ENCODE measurements at regions not wholly inside any gene's neighbourhood (a gene's known extent, or its start where the extent isn't known, plus 50 kb on each side); places are given as distances from the start of the nearest gene placed in this dataset.

- no peak for DNase-seq (ENCODE audit: low spot score)
- TF ChIP-seq, protein P1, sequence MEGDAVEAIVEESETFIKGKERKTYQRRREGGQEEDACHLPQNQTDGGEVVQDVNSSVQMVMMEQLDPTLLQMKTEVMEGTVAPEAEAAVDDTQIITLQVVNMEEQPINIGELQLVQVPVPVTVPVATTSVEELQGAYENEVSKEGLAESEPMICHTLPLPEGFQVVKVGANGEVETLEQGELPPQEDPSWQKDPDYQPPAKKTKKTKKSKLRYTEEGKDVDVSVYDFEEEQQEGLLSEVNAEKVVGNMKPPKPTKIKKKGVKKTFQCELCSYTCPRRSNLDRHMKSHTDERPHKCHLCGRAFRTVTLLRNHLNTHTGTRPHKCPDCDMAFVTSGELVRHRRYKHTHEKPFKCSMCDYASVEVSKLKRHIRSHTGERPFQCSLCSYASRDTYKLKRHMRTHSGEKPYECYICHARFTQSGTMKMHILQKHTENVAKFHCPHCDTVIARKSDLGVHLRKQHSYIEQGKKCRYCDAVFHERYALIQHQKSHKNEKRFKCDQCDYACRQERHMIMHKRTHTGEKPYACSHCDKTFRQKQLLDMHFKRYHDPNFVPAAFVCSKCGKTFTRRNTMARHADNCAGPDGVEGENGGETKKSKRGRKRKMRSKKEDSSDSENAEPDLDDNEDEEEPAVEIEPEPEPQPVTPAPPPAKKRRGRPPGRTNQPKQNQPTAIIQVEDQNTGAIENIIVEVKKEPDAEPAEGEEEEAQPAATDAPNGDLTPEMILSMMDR (IDR thresholded peaks at IDR 0.05; ENCODE audit: extremely low read depth, missing control alignments): no peak
Observed at GRCh38 chr12:115261691-115262398, 577.9 kb upstream of the TBX3 start.

GRCh38 chr12:115260762-115261675 lies 577.0 kb upstream of the TBX3 start:
- DNase-seq (ENCODE audit: low spot score): no peak

DNA sequence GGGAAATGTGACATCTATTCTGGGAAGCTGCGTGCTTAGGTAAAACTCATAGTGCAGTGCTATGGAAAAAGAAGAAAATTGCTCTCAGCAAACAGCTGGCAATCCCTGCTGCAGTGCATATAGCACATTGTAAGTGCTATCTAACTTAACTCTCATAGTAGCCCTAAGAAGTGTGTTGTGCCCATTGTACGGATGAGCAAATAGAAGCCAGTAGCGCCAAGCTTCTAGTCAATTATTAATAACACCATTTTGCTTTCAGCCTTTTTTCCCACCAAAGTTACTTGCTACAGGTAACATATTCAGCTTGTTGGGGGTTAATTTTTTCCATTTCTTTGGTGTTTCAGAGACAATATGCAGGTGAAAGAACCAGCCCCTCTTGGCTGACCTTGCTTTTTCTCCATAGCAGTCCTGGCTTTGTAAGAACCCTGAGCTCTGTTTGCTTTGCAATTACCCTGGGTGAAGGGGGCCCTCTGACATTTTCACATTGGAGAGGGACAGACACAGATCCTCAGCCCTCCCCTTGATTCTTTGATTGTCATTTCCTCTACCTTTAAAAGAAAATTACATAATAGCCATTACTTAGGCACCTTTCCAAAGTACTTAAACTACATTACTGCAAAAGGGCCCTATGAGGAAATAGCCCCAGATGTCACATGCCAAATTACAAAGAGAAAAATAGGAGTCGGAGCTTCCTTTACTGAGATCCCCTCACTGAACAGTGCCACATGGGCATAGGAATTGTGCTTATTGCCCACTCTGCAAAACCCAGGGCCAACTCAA lies 576.2 kb upstream of the TBX3 start:
- DNase-seq (ENCODE audit: low spot score): no peak
- TF ChIP-seq, protein P1 (IDR thresholded peaks at IDR 0.05; ENCODE audit: extremely low read depth, missing control alignments): no peak

More at GRCh38 chr12:115260762-115261675, 577.0 kb upstream of the TBX3 start:
- TF ChIP-seq, protein P1 (IDR thresholded peaks at IDR 0.05; ENCODE audit: extremely low read depth, missing control alignments): no peak

- no peak for DNase-seq (ENCODE audit: low spot score)
- TF ChIP-seq, protein P1 (IDR thresholded peaks at IDR 0.05; ENCODE audit: extremely low read depth, missing control alignments): no peak
Observed at GRCh38 chr12:115257791-115258190, 573.8 kb upstream of the TBX3 start.

DNA sequence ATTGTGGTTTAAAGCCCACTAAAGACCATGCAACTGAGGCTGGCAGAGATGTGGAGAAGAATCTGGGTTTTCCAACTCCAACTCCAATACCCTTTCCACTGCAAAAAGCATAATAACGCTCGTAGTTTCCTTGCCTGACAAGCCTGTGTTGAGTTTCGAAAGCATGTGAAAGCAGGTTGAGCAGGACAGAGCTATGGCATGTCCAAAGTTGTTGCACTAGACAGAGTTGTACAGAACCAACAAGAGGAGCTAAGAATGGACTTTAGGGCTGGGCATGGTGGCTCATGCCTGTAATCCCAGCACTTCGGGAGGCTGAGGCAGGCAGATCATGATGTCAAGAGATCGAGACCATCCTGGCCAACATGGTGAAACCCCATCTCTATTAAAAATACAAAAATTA lies 572.0 kb upstream of the TBX3 start:
- TF ChIP-seq, protein P1 (IDR thresholded peaks at IDR 0.05; ENCODE audit: extremely low read depth, missing control alignments): no peak
- no peak for DNase-seq (ENCODE audit: low spot score)

DNA sequence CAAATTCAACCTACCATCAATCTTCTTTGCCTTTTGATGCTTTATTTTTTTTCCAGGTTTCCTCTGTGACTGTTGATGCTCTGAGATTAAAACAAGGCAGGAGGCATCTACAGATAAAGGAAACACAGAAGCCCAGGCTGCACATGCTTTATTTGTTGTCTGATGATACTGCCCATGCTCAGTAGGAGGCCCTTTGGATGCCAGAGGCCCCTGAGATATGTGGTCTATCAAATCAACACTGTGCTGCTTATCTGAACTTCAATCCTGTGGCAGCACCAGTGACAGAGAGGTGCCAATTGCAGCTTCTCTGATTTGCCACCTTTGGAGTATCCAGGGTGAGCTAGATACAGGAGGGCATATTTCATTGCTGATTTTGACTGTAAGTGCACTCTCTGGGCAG lies 571.3 kb upstream of the TBX3 start:
- TF ChIP-seq, protein P1 (IDR thresholded peaks at IDR 0.05; ENCODE audit: extremely low read depth, missing control alignments): no peak
- DNase-seq (ENCODE audit: low spot score): no peak

All from GM20000 (cell line).